HEK293 (cell line): ENCODE measurements at regions not wholly inside any gene's neighbourhood (a gene's known extent, or its start where the extent isn't known, plus 50 kb on each side); places are given as distances from the start of the nearest gene placed in this dataset.
"Not testable (repeated sequence)": the region's sequence is repeated elsewhere in the genome, so short reads cannot be mapped to it uniquely, and the experiment has no call there.

Experiments used
- CTCF ChIA-PET: fragments of 350-600 bp; formaldehyde crosslinking; extraction: SDS; loops from one replicate; lab custom pipeline; 2021; ENCODE audit warnings: antibody characterized with exemption; lab: Yijun Ruan, JAX
- POLR2A ChIA-PET: fragments of 300-600 bp; formaldehyde crosslinking; extraction: SDS; loops from one replicate; lab custom pipeline; 2020; ENCODE audit warnings: antibody characterized with exemption, inconsistent platforms; lab: Yijun Ruan, JAX
- H3K27ac ChIP-seq: fragments of 200-500 bp; sonication (Bioruptor generic); 2 replicates; pipeline ENCODE4 v1.5.1; 2014; ENCODE audit warnings: low read depth, low read length, control low read depth, inconsistent platforms; ENCODE audit errors: extremely low read depth
- H3K36me3 ChIP-seq, 2 experiments: fragments of 200-500 bp in 1 of 2; sonication (Bioruptor generic) in 1 of 2; 1 replicate in 1 of 2; 2 replicates in 1 of 2; pipeline ENCODE4 v1.5.1; 2014 to 2017; ENCODE audit warnings: inconsistent platforms in 2 of 2, low read length in 2 of 2; ENCODE audit not compliant: control insufficient read depth in 2 of 2, insufficient read depth in 1 of 2
- H3K4me1 ChIP-seq: fragments of 200-500 bp; sonication (Bioruptor generic); 2 replicates; pipeline ENCODE4 v1.5.1; 2014; ENCODE audit warnings: mild to moderate bottlenecking, low read length, inconsistent platforms; ENCODE audit not compliant: control insufficient read depth, insufficient read depth
- H3K4me3 ChIP-seq: 2 replicates; pipeline ENCODE4 v1.5.1; 2011; ENCODE audit warnings: low read depth, mild to moderate bottlenecking, control low read depth, low read length, moderate library complexity
- H3K9me3 ChIP-seq: fragments of 200-500 bp; sonication (Bioruptor generic); 2 replicates; pipeline ENCODE4 v1.5.1; 2014; ENCODE audit warnings: low read depth, low read length, inconsistent platforms; ENCODE audit not compliant: control insufficient read depth, insufficient read depth
- KLF8 ChIP-seq: fragments of 450-650 bp; formaldehyde crosslinking; IDR thresholded peaks from 2 replicates; pipeline ENCODE4 v1.5.1; 2016; ENCODE audit warnings: missing biosample characterization, missing genetic modification characterization
- ZNF561 ChIP-seq: fragments of 450-650 bp; IDR thresholded peaks from 2 replicates; pipeline ENCODE4 v1.5.1; 2018; ENCODE audit warnings: missing biosample characterization, missing genetic modification characterization, borderline replicate concordance
- ZNF654 ChIP-seq: fragments of 450-650 bp; formaldehyde crosslinking; IDR thresholded peaks from 2 replicates; pipeline ENCODE4 v1.5.1; 2016; ENCODE audit warnings: low read depth, missing biosample characterization, missing genetic modification characterization
- TF ChIP-seq, protein P1 (sequence below): fragments of 450-650 bp; formaldehyde crosslinking; conservative IDR thresholded peaks from 2 replicates; pipeline ENCODE4 v1.5.1; 2016; ENCODE audit warnings: low read depth, missing biosample characterization, missing genetic modification characterization

DNA sequence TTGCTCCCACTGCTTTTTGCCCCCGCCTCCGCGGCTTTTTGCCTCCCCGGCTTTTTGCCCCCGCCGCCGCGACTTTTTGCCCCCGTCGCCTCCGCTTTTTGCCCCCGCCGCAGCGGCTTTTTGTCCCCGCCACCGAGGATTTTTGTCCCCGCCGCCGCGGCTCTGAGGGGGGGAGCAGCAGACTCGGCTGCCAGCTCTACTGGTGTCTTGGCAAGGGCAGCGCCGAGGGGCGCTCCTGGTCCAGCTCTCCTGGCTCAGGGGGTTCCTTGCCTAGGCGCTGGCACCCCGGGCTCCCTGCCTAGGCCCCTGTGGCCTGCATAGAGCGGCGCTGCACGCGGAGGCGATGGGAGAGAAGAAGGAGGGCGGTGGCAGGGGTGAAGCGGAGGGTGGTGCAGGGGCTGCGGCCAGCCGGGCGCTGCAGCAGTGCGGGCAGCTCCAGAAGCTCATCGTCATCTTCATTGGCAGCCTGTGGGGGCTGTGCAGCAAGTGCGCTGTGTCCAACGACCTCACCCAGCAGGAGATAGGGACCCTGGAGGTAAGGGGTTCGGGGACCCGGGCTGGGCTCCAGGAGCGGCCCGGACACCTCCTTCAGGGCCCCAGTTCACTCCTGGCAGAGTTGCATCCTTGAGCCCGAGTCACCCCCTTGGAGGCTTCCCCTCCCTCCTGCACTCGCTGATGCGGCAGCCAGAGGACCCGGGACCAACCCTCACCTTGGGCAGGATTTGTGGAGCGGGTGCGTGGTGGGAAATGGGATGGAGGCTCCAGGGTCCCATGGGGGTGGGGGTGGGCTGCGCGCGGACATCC lies 642.4 kb downstream of the GOLGA6L6 start:
- TF ChIP-seq, protein P1, sequence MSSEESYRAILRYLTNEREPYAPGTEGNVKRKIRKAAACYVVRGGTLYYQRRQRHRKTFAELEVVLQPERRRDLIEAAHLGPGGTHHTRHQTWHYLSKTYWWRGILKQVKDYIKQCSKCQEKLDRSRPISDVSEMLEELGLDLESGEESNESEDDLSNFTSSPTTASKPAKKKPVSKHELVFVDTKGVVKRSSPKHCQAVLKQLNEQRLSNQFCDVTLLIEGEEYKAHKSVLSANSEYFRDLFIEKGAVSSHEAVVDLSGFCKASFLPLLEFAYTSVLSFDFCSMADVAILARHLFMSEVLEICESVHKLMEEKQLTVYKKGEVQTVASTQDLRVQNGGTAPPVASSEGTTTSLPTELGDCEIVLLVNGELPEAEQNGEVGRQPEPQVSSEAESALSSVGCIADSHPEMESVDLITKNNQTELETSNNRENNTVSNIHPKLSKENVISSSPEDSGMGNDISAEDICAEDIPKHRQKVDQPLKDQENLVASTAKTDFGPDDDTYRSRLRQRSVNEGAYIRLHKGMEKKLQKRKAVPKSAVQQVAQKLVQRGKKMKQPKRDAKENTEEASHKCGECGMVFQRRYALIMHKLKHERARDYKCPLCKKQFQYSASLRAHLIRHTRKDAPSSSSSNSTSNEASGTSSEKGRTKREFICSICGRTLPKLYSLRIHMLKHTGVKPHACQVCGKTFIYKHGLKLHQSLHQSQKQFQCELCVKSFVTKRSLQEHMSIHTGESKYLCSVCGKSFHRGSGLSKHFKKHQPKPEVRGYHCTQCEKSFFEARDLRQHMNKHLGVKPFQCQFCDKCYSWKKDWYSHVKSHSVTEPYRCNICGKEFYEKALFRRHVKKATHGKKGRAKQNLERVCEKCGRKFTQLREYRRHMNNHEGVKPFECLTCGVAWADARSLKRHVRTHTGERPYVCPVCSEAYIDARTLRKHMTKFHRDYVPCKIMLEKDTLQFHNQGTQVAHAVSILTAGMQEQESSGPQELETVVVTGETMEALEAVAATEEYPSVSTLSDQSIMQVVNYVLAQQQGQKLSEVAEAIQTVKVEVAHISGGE (tag by site-specific recombination): no peak
- TF ChIP-seq KLF8 (tag by site-specific recombination): no peak
- no peak for TF ChIP-seq ZNF561 (tag by site-specific recombination)
- Histone ChIP-seq H3K9me3 (no peaks in the 10 kb centered on the region), H3K4me3 (no peak overlapping the region), H3K4me1 (no peaks in the 10 kb centered on the region), H3K36me3 (no peaks in the 10 kb centered on the region), H3K27ac (no peak overlapping the region)
- ChIA-PET POLR2A (no interaction called here), CTCF (interaction anchor here (0.7 kb wide), 1 partner anchor 50 kb away, joined by 3 read pairs; no protein-coding TSS in a partner anchor)

GRCh38 chr15:19888811-19889210 lies 652.8 kb downstream of the GOLGA6L6 start:
- POLR2A ChIA-PET, CTCF ChIA-PET, H3K4me3 ChIP-seq, H3K36me3 ChIP-seq, H3K27ac ChIP-seq, H3K9me3 ChIP-seq, H3K4me1 ChIP-seq: not testable (repeated sequence)
- peak; percentile 24 for TF ChIP-seq ZNF654
- TF ChIP-seq, all 188 proteins: peak for 1; not testable (repeated sequence) for 187

DNA sequence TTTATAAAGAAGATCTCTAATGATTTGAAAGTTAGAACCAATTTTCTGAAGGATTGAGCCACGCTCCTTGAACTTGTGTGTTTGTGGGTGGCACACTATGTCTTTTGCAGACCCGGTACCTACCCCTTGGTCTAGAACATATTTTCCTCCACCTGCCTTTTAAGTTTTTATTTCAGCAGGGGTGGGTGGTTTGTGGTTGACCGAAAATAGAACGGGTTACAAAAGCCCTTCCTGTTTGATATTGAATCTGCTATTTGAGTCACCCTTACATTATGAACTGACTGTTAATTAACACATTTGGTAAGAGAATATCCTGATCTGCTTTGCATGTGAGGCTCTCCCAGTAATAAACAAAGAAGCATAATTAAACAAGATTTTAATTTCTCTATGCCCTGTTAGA lies 697.5 kb downstream of the GOLGA6L6 start:
- H3K4me3 ChIP-seq, POLR2A ChIA-PET, H3K4me1 ChIP-seq, H3K27ac ChIP-seq, CTCF ChIA-PET, H3K9me3 ChIP-seq, H3K36me3 ChIP-seq: not testable (repeated sequence)
